AG04450 (cell line): ENCODE measurements at regions not wholly inside any gene's neighbourhood (a gene's known extent, or its start where the extent isn't known, plus 50 kb on each side); places are given as distances from the start of the nearest gene placed in this dataset.

ENCODE experiments used
- CTCF ChIA-PET: fragments of 300-600, 350-600 bp; formaldehyde crosslinking; extraction: SDS; loops from one replicate; lab custom pipeline; 2022; ENCODE audit warnings: antibody characterized with exemption, inconsistent platforms; lab: Charles Lee
- POLR2A ChIA-PET: fragments of 350-600 bp; formaldehyde crosslinking; extraction: SDS; loops from one replicate; lab custom pipeline; 2021; ENCODE audit warnings: antibody characterized with exemption, inconsistent platforms; lab: Yijun Ruan, JAX
- DNase-seq: peaks from one replicate; pipeline ENCODE4 v3.0.0-alpha.2; 2011; ENCODE audit warnings: low read depth, low spot score
- H3K27ac ChIP-seq: one replicate; pipeline ENCODE4 v1.5.1; 2012; ENCODE audit warnings: low read depth, low read length, control low read depth
- H3K27me3 ChIP-seq: one replicate; pipeline ENCODE4 v1.6.0; 2012; ENCODE audit warnings: low read length; ENCODE audit not compliant: control insufficient read depth, insufficient read depth
- H3K4me3 ChIP-seq: 2 replicates; pipeline ENCODE4 v1.5.1; 2011; ENCODE audit warnings: mild to moderate bottlenecking, low read depth, low read length, control low read depth
- H3K9me3 ChIP-seq: 2 replicates; pipeline ENCODE4 v1.5.1; 2012; ENCODE audit warnings: low read length; ENCODE audit not compliant: control insufficient read depth, insufficient read depth
- TF ChIP-seq, protein P1 (sequence below): IDR thresholded peaks from 2 replicates; pipeline ENCODE4 v1.5.1; 2011; ENCODE audit warnings: low read depth, low read length, control low read depth, inconsistent platforms

DNA sequence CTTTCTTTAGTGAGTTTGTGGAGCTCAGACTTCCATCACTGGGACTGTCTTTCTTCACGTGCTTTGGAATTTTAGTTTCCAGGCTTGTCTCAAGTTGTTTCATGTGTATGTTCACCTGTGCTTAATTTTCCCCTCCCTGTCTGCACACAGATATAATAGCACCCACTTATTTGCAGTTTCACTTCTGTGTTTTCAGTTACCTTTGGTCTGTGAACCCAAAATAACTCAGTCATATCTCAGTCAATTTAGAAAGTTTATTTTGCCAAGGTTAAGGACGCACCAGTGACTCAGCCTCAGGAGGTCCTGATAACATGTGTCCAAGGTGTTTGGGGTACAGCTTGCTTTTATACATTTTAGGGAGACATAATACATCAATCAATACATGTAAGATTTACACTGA, 330.4 kb downstream of the ICE1 start:
- TF ChIP-seq, protein P1, sequence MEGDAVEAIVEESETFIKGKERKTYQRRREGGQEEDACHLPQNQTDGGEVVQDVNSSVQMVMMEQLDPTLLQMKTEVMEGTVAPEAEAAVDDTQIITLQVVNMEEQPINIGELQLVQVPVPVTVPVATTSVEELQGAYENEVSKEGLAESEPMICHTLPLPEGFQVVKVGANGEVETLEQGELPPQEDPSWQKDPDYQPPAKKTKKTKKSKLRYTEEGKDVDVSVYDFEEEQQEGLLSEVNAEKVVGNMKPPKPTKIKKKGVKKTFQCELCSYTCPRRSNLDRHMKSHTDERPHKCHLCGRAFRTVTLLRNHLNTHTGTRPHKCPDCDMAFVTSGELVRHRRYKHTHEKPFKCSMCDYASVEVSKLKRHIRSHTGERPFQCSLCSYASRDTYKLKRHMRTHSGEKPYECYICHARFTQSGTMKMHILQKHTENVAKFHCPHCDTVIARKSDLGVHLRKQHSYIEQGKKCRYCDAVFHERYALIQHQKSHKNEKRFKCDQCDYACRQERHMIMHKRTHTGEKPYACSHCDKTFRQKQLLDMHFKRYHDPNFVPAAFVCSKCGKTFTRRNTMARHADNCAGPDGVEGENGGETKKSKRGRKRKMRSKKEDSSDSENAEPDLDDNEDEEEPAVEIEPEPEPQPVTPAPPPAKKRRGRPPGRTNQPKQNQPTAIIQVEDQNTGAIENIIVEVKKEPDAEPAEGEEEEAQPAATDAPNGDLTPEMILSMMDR = no peak
- CTCF ChIA-PET = no interaction called here

DNA sequence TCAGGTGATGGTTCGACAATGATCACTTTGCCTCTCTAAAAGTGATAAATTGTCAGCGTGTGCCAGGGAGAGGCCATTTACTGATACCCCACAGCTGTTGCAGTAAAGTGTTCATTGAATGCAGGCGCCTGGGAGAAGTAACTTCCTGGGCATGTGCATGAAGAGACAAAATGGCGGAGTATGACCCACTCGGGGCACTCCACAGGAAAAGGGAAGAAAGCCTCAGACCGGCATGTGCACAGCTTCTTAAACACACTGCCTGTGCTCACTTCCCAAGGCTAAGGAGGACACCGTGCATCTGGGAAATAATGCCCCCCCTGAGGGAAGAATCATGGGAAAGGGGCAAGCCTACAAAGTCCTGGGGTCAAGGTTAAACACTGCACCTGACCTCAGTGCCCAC, 329.5 kb downstream of the ICE1 start:
- Histone ChIP-seq H3K9me3 (peaks cover 12% of the 10 kb centered on the region; the same call in 1 of the 2 replicates), H3K27me3 (no peaks in the 10 kb centered on the region), H3K4me3 (no peak overlapping the region), H3K27ac (no peak overlapping the region)
- POLR2A ChIA-PET = no interaction called here
- CTCF ChIA-PET = no interaction called here
- TF ChIP-seq, protein P1 = no peak
- DNase-seq = no peak

More for the DNA sequence above, 330.4 kb downstream of the ICE1 start:
- Histone ChIP-seq H3K27me3 (no peaks in the 10 kb centered on the region), H3K9me3 (peaks cover 16% of the 10 kb centered on the region; the same call in 1 of the 2 replicates), H3K27ac (no peak overlapping the region), H3K4me3 (no peak overlapping the region)
- POLR2A ChIA-PET = no interaction called here
- DNase-seq = no peak

DNA sequence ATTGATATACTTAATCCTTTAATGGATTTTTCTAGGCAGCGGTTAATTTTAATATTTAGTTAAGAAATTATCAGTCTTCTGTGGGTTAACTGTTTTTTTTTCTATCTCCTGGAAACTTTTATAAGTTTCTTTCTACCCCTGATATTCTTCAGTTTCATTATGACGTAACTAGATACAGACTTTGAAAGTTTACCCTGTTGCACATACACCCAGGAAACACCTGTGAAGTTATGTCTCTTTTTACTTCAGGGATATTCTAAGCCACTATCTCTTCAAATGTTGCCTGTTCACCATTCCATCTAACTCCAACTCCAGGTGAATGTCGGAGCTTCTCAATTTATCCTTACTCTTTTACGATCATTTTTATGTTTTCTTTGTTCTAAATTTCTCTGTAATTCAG, 329.0 kb downstream of the ICE1 start:
- ChIA-PET CTCF (no interaction called here), POLR2A (no interaction called here)
- DNase-seq = no peak
- TF ChIP-seq, protein P1 = no peak
- Histone ChIP-seq H3K4me3 (no peak overlapping the region), H3K27me3 (no peaks in the 10 kb centered on the region), H3K9me3 (peaks cover 7% of the 10 kb centered on the region), H3K27ac (no peak overlapping the region)

DNA sequence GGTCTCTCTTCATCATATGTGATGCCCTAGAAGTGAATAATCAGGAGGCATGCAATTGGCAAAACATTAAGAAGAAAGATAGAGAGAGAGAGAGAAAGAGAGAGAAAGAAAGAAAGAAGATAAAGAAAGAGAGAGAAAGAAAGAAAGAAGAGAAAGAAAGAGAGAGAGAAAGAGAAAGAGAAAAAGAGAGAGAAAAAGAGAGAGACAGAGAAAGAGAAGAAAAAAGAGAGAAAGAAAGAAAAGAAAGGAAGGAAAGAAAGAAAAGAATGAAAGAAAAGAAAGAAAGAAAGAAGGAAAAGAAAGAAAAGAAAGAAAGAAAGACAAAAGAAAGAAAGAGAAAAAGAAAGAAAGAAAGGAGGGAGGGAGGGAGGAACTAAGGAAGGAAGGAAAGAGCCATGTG, 318.9 kb downstream of the ICE1 start:
- DNase-seq = no peak
- Histone ChIP-seq H3K9me3 (peaks cover 11% of the 10 kb centered on the region; the same call in 1 of the 2 replicates), H3K4me3 (no peak overlapping the region), H3K27ac (no peak overlapping the region), H3K27me3 (no peaks in the 10 kb centered on the region)
- ChIA-PET CTCF (no interaction called here), POLR2A (no interaction called here)
- TF ChIP-seq, protein P1 = no peak

DNA sequence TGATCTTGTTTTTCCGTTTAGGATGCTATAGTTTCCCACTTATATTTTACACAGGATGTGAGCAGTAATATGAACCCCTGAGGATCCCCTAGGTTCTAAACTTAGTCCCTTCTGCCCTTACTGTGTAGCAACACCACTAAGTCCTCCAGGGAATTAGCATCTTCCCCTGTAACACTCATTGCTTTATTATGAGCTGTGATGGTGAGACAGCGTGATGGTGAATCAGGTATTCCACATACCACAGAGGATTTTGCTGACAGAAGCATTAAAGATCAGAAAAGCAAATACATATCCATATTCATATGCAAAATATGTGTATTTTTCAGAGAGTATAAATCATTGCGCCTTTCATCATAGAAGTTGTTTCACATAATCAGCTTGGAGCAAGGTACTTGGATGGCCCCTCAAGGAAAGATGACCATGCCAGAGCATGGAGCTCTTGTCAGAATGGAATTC, 317.0 kb downstream of the ICE1 start:
- H3K9me3 ChIP-seq = peaks cover 11% of the 10 kb centered on the region; the same call in 1 of the 2 replicates
- H3K4me3 ChIP-seq = no peak overlapping the region
- POLR2A ChIA-PET = no interaction called here
- CTCF ChIA-PET = no interaction called here
- no peak for DNase-seq
- H3K27me3 ChIP-seq = no peaks in the 10 kb centered on the region
- TF ChIP-seq, protein P1 = no peak
- H3K27ac ChIP-seq = no peak overlapping the region
